ENCODE measurements at regions not wholly inside any gene's neighbourhood (a gene's known extent, or its start where the extent isn't known, plus 50 kb on each side); places are given as distances from the start of the nearest gene placed in this dataset.

DNA sequence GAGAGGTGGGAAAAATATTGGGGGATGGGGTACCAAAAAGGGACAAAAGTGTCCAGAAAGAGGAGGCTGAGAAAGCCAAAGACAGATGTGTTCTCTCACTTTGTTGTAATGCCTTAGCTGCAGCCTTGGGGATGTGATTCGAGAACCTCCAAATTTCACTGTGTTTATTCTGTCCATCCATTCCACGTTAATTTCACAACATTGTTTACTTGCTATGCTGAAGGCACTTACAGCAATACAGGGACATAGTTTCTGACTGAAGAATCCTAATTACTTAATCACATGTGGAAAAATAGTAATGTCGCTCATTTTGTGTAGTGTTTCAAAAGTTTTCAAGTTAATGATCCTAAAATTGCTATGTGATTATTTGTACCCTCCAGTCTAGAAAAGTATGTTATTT lies 146.2 kb upstream of the SLC38A2 start:
- Histone ChIP-seq H3K9ac (ENCODE audit: insufficient read depth, low read length, poor library complexity, severe bottlenecking) (no peak overlapping the region), H3K36me3 (replicated peaks in 1 of 2; ENCODE audit: control insufficient read depth in 1 of 2, insufficient read depth in 2 of 2, low read length in 2 of 2) (no peaks in the 10 kb centered on the region), H2AFZ (ENCODE audit: insufficient read depth, low read depth, low read length, poor library complexity, severe bottlenecking) (no peak overlapping the region), H3K9me3 (replicated peaks in 1 of 2; ENCODE audit: control insufficient read depth in 1 of 2, insufficient read depth in 1 of 2, low read length in 2 of 2) (no peaks in the 10 kb centered on the region), H3K4me2 (replicated peaks; ENCODE audit: extremely low read depth, low read length, poor library complexity, severe bottlenecking) (no peak overlapping the region), H3K27ac (ENCODE audit: low read depth in 1 of 2, low read length in 2 of 2) (no peak overlapping the region), H4K20me1 (ENCODE audit: insufficient read depth, low read length) (no peaks in the 10 kb centered on the region), H3K4me3 (replicated peaks in 1 of 3; ENCODE audit: low read depth in 2 of 3, low read length in 3 of 3) (no peak overlapping the region), H3K27me3 (ENCODE audit: control insufficient read depth in 2 of 2, insufficient read depth in 2 of 2, low read length in 2 of 2) (no peaks in the 10 kb centered on the region), H3K79me2 (ENCODE audit: insufficient read depth, low read length) (no peaks in the 10 kb centered on the region), H3K4me1 (ENCODE audit: control insufficient read depth in 1 of 2, insufficient read depth in 2 of 2, low read length in 2 of 2) (no peaks in the 10 kb centered on the region)
- intact Hi-C loops (cut with micrococcal nuclease): no loop called here
- no CpG with 5 or more reads among the region's 3 CpGs for WGBS (ENCODE audit: insufficient coverage)
- H3K4me3 Mint-ChIP-seq: no peak overlapping the region
- H3K27me3 Mint-ChIP-seq (ENCODE audit: low read depth in 3 of 3): peaks cover 0 to 2% (median 0%) of the 10 kb centered on the region in 3 donors
- peaks cover 12% of the 10 kb centered on the region for H3K4me1 Mint-ChIP-seq
- H3K27ac Mint-ChIP-seq: no peak overlapping the region
- TF ChIP-seq CTCF (IDR thresholded peaks at IDR 0.05): no peak
- H3K9me3 Mint-ChIP-seq: peaks cover 0 to 3% (median 0%) of the 10 kb centered on the region in 7 donors
- no peaks in the 10 kb centered on the region for H3K36me3 Mint-ChIP-seq
- DNase-seq: no peak

GRCh38 chr12:46518169-46518568 lies 145.6 kb upstream of the SLC38A2 start:
- H3K4me2 ChIP-seq (replicated peaks; ENCODE audit: extremely low read depth, low read length, poor library complexity, severe bottlenecking): no peak overlapping the region
- no peaks in the 10 kb centered on the region for H3K36me3 ChIP-seq (replicated peaks in 1 of 2; ENCODE audit: control insufficient read depth in 1 of 2, insufficient read depth in 2 of 2, low read length in 2 of 2)
- H3K4me1 Mint-ChIP-seq: peaks cover 12% of the 10 kb centered on the region

More at GRCh38 chr12:46518169-46518568, 145.6 kb upstream of the SLC38A2 start:
- H3K79me2 ChIP-seq (ENCODE audit: insufficient read depth, low read length): no peaks in the 10 kb centered on the region
- Mint-ChIP-seq H3K27me3 (ENCODE audit: low read depth in 3 of 3) (peaks cover 0 to 2% (median 0%) of the 10 kb centered on the region in 3 donors), H3K36me3 (no peaks in the 10 kb centered on the region), H3K9me3 (peaks cover 0 to 3% (median 0%) of the 10 kb centered on the region in 7 donors), H3K4me3 (no peak overlapping the region), H3K27ac (no peak overlapping the region)
- no peak overlapping the region for H3K27ac ChIP-seq (ENCODE audit: low read depth in 1 of 2, low read length in 2 of 2)
- H2AFZ ChIP-seq (ENCODE audit: insufficient read depth, low read depth, low read length, poor library complexity, severe bottlenecking): no peak overlapping the region
- intact Hi-C loops (cut with micrococcal nuclease): no loop called here
- H4K20me1 ChIP-seq (ENCODE audit: insufficient read depth, low read length): no peaks in the 10 kb centered on the region
- no peaks in the 10 kb centered on the region for H3K4me1 ChIP-seq (ENCODE audit: control insufficient read depth in 1 of 2, insufficient read depth in 2 of 2, low read length in 2 of 2)
- no peaks in the 10 kb centered on the region for H3K27me3 ChIP-seq (ENCODE audit: control insufficient read depth in 2 of 2, insufficient read depth in 2 of 2, low read length in 2 of 2)
- H3K4me3 ChIP-seq (replicated peaks in 1 of 3; ENCODE audit: low read depth in 2 of 3, low read length in 3 of 3): no peak overlapping the region
- no peak overlapping the region for H3K9ac ChIP-seq (ENCODE audit: insufficient read depth, low read length, poor library complexity, severe bottlenecking)
- DNase-seq: no peak
- no peaks in the 10 kb centered on the region for H3K9me3 ChIP-seq (replicated peaks in 1 of 2; ENCODE audit: control insufficient read depth in 1 of 2, insufficient read depth in 1 of 2, low read length in 2 of 2)
- no peak for TF ChIP-seq CTCF (IDR thresholded peaks at IDR 0.05)

Measured in CD14-positive monocyte (primary cell).